Naive thymus-derived CD4-positive, alpha-beta T cell (primary cell): ENCODE measurements at regions not wholly inside any gene's neighbourhood (a gene's known extent, or its start where the extent isn't known, plus 50 kb on each side); places are given as distances from the start of the nearest gene placed in this dataset.
A peak's percentile ranks its signal among the peaks of the same experiment; 100 is the strongest.
"Not testable (repeated sequence)": the region's sequence is repeated elsewhere in the genome, so short reads cannot be mapped to it uniquely, and the experiment has no call there.

Experiments used
- ATAC-seq: fragments of 150-1000 bp; cut with Tn5 transposase; 2 replicates; pipeline ENCODE4 v1.10.0; 2021; ENCODE audit warnings: mild to moderate bottlenecking, moderate library complexity
- CTCF ChIA-PET: fragments of 350-600 bp; sonication (Branson Sonifier 250); formaldehyde crosslinking; loops from one replicate; lab custom pipeline; 2021; ENCODE audit warnings: antibody characterized with exemption; lab: Charles Lee
- POLR2A ChIA-PET: fragments of 350-600 bp; sonication (Branson Sonifier 250); formaldehyde crosslinking; loops from one replicate; lab custom pipeline; 2021; ENCODE audit warnings: antibody characterized with exemption, inconsistent platforms; lab: Charles Lee
- DNase-seq, 9 donors: peaks; one replicate each; pipeline versions ENCODE4 v3.0.0 to v3.0.0-alpha.2; 2020 to 2022; ENCODE audit warnings: mixed read lengths in 1 of 9
- H3K27ac ChIP-seq: one replicate; pipeline ENCODE4 v1.7.0; 2013; ENCODE audit warnings: mild to moderate bottlenecking, low read depth, low read length, moderate library complexity
- H3K27me3 ChIP-seq, 2 donors: one replicate each; pipeline ENCODE4 v1.7.0; 2013; ENCODE audit warnings: low read length in 2 of 2, mild to moderate bottlenecking in 2 of 2, moderate library complexity in 2 of 2; ENCODE audit not compliant: control insufficient read depth in 2 of 2, insufficient read depth in 2 of 2
- H3K36me3 ChIP-seq, 3 experiments: 1 replicate in 2 of 3; 2 replicates in 1 of 3; pipeline ENCODE4 v1.7.0; 2013; ENCODE audit warnings: low read length in 3 of 3, mild to moderate bottlenecking in 3 of 3, moderate library complexity in 1 of 3; ENCODE audit not compliant: insufficient read depth in 3 of 3, control insufficient read depth in 2 of 3
- H3K4me1 ChIP-seq, 2 donors: one replicate each; pipeline ENCODE4 v1.7.0; 2013; ENCODE audit warnings: low read length in 2 of 2, mild to moderate bottlenecking in 2 of 2, moderate library complexity in 1 of 2; ENCODE audit not compliant: control insufficient read depth in 2 of 2, insufficient read depth in 2 of 2
- H3K4me3 ChIP-seq: 2 replicates; pipeline ENCODE4 v1.7.0; 2013; ENCODE audit warnings: mild to moderate bottlenecking, low read length
- H3K9me3 ChIP-seq, 3 experiments: 1 replicate in 2 of 3; 2 replicates in 1 of 3; pipeline ENCODE4 v1.7.0; 2013; ENCODE audit warnings: low read length in 3 of 3; ENCODE audit not compliant: control insufficient read depth in 2 of 3
- H3K27ac Mint-ChIP-seq, 9 donors: one replicate each; pipeline ENCODE4 v1.8.0; 2020 to 2022; ENCODE audit warnings: mixed read lengths in 9 of 9, mild to moderate bottlenecking in 8 of 9, moderate library complexity in 5 of 9, inconsistent platforms in 2 of 9
- H3K27me3 Mint-ChIP-seq, 5 donors: one replicate each; pipeline ENCODE4 v1.8.0; 2021 to 2022; ENCODE audit warnings: mixed read lengths in 5 of 5, mild to moderate bottlenecking in 1 of 5
- H3K36me3 Mint-ChIP-seq, 5 donors: one replicate each; pipeline ENCODE4 v1.8.0; 2020 to 2022; ENCODE audit warnings: mixed read lengths in 5 of 5, mild to moderate bottlenecking in 3 of 5, inconsistent platforms in 1 of 5
- H3K4me1 Mint-ChIP-seq, 7 donors: one replicate each; pipeline ENCODE4 v1.8.0; 2020 to 2022; ENCODE audit warnings: mixed read lengths in 7 of 7, mild to moderate bottlenecking in 3 of 7, inconsistent platforms in 1 of 7
- H3K4me3 Mint-ChIP-seq, 10 donors: one replicate each; pipeline ENCODE4 v1.8.0; 2020 to 2022; ENCODE audit warnings: mild to moderate bottlenecking in 10 of 10, mixed read lengths in 10 of 10, moderate library complexity in 6 of 10, inconsistent platforms in 2 of 10
- H3K9me3 Mint-ChIP-seq, 11 donors: one replicate each; pipeline ENCODE4 v1.8.0; 2020 to 2022; ENCODE audit warnings: mixed read lengths in 11 of 11, mild to moderate bottlenecking in 4 of 11, inconsistent platforms in 1 of 11, moderate library complexity in 1 of 11
- intact Hi-C, 2 donors: fragments of 100-400 bp; cut with micrococcal nuclease; formaldehyde crosslinking; loops; one replicate each; pipeline ENCODE4 v1.15.1; 2023

DNA sequence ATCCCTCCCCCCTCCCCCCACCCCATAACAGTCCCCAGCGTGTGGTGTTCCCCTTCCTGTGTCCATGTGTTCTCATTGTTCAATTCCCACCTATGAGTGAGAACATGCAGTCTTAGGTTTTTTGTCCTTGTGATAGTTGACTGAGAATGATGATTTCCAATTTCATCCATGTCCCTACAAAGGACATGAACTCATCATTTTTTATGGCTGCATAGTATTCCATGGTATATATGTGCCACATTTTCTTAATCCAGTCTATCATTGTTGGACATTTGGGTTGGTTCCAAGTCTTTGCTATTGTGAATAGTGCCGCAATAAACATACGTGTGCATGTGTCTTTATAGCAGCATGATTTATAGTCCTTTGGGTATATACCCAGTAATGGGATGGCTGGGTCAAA lies 180.1 kb upstream of the C1QTNF3 start:
- H3K9me3 Mint-ChIP-seq, H3K4me3 Mint-ChIP-seq, H3K4me1 ChIP-seq, intact Hi-C loops, H3K27ac ChIP-seq, H3K36me3 ChIP-seq, ATAC-seq, H3K4me1 Mint-ChIP-seq, POLR2A ChIA-PET, H3K9me3 ChIP-seq, DNase-seq, H3K4me3 ChIP-seq, H3K27me3 Mint-ChIP-seq, H3K27ac Mint-ChIP-seq, CTCF ChIA-PET, H3K36me3 Mint-ChIP-seq, H3K27me3 ChIP-seq: not testable (repeated sequence)

DNA sequence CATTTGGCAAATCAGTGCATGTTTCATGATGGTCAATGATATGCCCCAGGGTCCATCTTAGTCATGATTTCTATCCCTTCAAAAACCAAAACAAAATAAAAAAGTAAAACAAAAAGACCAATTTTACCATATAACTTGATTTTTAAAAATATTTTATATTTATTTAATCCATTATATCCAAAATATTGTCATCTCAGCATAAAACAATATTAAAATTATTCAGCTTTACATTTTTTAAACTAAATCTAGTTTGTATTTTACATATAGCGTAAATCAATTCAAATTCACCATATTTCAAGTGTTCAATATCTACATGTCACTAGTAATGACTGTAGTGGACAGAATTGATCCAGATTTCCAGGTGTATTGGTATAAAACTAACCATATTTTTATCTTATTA lies 187.4 kb upstream of the C1QTNF3 start:
- POLR2A ChIA-PET, H3K4me3 ChIP-seq, H3K27ac Mint-ChIP-seq, H3K9me3 Mint-ChIP-seq, DNase-seq, H3K4me3 Mint-ChIP-seq, H3K36me3 ChIP-seq, H3K4me1 ChIP-seq, H3K27ac ChIP-seq, H3K36me3 Mint-ChIP-seq, ATAC-seq, CTCF ChIA-PET, intact Hi-C loops, H3K27me3 ChIP-seq, H3K4me1 Mint-ChIP-seq, H3K27me3 Mint-ChIP-seq, H3K9me3 ChIP-seq: not testable (repeated sequence)

DNA sequence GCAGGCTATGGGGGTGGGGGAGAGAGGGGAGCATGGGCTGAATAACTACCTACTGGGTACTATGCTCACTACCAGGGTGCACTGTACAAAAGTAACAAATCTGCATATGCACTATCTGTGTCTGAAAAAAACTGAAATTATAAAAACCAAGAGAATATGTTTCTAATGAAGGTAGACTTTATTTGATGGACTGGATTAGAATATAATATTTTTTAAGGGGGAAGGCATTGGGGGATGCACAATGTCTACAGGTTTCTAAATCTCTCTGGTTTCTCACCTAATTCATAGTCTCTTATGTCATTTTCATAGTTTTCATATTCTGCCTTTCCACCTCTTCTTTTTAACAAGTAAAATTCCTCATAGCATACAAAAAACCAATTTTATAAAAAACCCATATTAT lies 200.8 kb upstream of the C1QTNF3 start:
- intact Hi-C loops = loop anchor here in 1 of 2 donors (10.0 kb wide), 2 partner anchors 239 to 681 kb away; partner anchors contain the start of genes AMACR and DNAJC21
- H3K27me3 Mint-ChIP-seq, H3K36me3 ChIP-seq, H3K9me3 ChIP-seq, H3K9me3 Mint-ChIP-seq, CTCF ChIA-PET, DNase-seq, H3K36me3 Mint-ChIP-seq, H3K27me3 ChIP-seq, POLR2A ChIA-PET, ATAC-seq, H3K4me1 ChIP-seq: not testable (repeated sequence)
- H3K27ac ChIP-seq = peak overlapping the region; percentile 35
- Mint-ChIP-seq H3K4me1 (peaks cover 0 to 34% (median 23%) of the 10 kb centered on the region in 7 donors), H3K4me3 (peak overlapping the region; percentile 78 to 90 (median 86)), H3K27ac (peak overlapping the region; percentile 54 to 95 (median 85))
- peak overlapping the region; percentile 44 for H3K4me3 ChIP-seq

DNA sequence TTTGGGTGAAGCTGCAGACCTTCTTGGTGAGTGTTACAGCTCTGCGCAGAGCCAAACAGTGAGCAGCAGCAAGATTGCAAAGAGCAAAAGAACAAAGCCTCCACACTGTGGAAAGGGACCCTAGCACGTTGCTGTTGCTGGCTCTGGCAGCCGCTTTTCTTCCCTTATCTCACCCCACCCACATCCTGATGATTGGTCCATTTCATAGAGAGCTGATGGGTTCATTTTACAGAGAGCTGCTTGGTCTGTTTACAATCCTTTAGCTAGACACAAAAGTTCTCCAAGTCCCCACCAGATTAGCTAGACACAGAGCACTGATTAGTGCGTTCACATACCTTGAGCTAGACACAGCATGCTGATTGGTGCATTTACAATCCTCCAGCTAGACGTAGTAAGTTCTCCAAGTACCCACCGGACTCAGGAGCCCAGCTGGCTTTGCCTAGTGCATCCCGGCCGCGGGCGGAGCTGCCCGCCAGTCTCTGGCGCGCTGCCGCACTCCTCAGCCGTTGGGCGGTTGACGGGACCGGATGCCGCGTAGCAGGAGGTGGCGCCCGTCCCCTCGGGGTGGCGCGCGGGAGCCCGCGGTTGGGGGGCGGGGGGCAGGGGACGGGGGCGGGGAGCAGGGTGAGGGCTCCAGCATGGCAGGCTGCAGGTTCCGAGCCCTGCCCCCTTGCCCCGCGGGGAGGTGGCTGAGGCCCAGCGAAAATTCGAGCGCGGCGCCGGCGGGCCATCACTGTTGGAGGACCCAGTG lies 201.4 kb upstream of the C1QTNF3 start:
- H3K4me1 Mint-ChIP-seq = peaks cover 0 to 33% (median 23%) of the 10 kb centered on the region in 7 donors
- CTCF ChIA-PET, H3K27me3 ChIP-seq, H3K36me3 ChIP-seq, H3K27me3 Mint-ChIP-seq, H3K9me3 ChIP-seq, H3K36me3 Mint-ChIP-seq, H3K4me1 ChIP-seq, H3K9me3 Mint-ChIP-seq, POLR2A ChIA-PET: not testable (repeated sequence)
- H3K27ac Mint-ChIP-seq = peak overlapping the region; percentile 54 to 95 (median 85)
- peak overlapping the region; percentile 78 to 90 (median 86) for H3K4me3 Mint-ChIP-seq
- ATAC-seq (peak; percentile 96), DNase-seq (peak; percentile 58 to 89 (median 80))
- intact Hi-C loops = loop anchor here in 1 of 2 donors (10.0 kb wide), 2 partner anchors 240 to 680 kb away; partner anchors contain the start of genes AMACR and DNAJC21
- H3K4me3 ChIP-seq = peak overlapping the region; percentile 44
- H3K27ac ChIP-seq = peak overlapping the region; percentile 35

DNA sequence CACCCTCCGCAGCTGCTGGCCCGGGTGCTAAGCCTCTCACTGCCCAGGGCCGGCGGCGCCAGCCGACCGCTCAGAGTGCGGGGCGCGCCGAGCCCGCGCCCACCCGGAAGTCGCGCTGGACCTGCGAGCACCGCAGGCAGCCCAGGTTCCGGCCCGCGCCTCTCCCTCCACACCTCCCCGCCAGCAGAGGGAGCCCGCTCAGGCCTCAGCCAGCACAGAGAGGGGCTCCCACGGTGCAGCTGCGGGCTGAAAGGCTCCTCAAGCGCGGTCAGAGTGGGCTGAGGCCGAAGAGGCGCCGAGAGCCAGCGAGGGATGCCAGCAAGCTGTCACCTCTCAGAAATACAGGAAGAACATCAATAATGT lies 202.0 kb upstream of the C1QTNF3 start:
- CTCF ChIA-PET, H3K36me3 ChIP-seq, H3K4me3 ChIP-seq, H3K4me1 ChIP-seq, H3K27ac ChIP-seq, H3K27me3 Mint-ChIP-seq, H3K9me3 Mint-ChIP-seq, H3K9me3 ChIP-seq, H3K36me3 Mint-ChIP-seq, H3K27me3 ChIP-seq, POLR2A ChIA-PET, DNase-seq: not testable (repeated sequence)
- H3K27ac Mint-ChIP-seq = peak overlapping the region in 2 of 9 donors; percentile 86 to 89
- peak; percentile 90 for ATAC-seq
- intact Hi-C loops = loop anchor here in 1 of 2 donors (10.0 kb wide), 2 partner anchors 240 to 680 kb away; partner anchors contain the start of genes AMACR and DNAJC21
- H3K4me3 Mint-ChIP-seq = peak overlapping the region in 4 of 10 donors; percentile 76 to 85 (median 82)
- H3K4me1 Mint-ChIP-seq = peaks cover 0 to 28% (median 21%) of the 10 kb centered on the region in 7 donors

DNA sequence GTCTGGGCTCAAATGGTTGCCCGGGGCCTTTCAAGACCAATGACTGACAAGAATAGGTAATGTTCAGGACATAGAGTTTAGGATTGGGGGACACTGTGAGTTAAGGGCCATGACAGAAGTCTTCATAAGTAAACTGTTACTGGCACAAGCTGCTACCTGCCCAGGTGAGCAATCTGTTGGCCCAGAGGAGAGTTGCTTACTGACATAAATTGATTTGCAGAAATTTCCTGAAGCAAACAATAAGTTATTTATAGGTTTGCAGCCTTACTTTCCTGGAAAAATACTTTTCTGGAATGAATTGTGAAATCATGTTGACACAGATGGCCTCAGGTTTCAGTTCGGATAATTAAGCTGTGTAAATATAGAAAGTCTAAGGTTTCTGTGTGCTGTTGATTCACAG lies 202.8 kb upstream of the C1QTNF3 start:
- peak overlapping the region; percentile 81 to 95 (median 90) for H3K27ac Mint-ChIP-seq
- H3K36me3 Mint-ChIP-seq, H3K27me3 Mint-ChIP-seq, H3K4me3 ChIP-seq, H3K9me3 ChIP-seq, H3K36me3 ChIP-seq, CTCF ChIA-PET, ATAC-seq, H3K4me1 ChIP-seq, H3K27me3 ChIP-seq, H3K9me3 Mint-ChIP-seq: not testable (repeated sequence)
- intact Hi-C loops = loop anchor here in 1 of 2 donors (10.0 kb wide), 2 partner anchors 241 to 679 kb away; partner anchors contain the start of genes AMACR and DNAJC21
- H3K27ac ChIP-seq = peak overlapping the region; percentile 53
- POLR2A ChIA-PET = interaction anchor here (0.7 kb wide), 1 partner anchor 1406 kb away, joined by 3 read pairs; no protein-coding TSS in a partner anchor
- peaks cover 0 to 25% (median 18%) of the 10 kb centered on the region in 7 donors for H3K4me1 Mint-ChIP-seq
- DNase-seq = peak in 5 of 9 donors; percentile 0 to 17 (median 7)
- peak overlapping the region; percentile 59 to 85 (median 75) for H3K4me3 Mint-ChIP-seq

DNA sequence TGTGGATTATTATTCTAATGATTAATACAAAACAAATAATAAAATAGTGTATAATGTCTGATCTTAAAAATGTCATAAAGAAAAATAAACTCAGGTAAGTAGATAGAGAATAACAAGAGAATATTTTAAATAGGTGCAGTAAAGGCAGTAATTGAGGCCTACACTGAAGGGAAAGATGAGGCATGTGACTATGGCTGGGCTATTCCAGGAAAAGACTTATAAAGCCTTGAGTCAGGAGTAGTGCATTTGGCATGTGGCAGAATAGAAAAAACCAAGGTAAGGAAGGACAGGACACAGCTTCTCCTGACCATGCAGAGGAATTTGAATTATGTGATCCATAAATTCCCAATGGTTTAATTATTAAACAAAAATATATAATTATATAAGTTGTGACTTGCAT lies 215.6 kb upstream of the C1QTNF3 start:
- H3K27ac Mint-ChIP-seq, H3K4me3 ChIP-seq, H3K4me1 Mint-ChIP-seq, H3K9me3 Mint-ChIP-seq, POLR2A ChIA-PET, intact Hi-C loops, H3K27me3 Mint-ChIP-seq, CTCF ChIA-PET, H3K4me1 ChIP-seq, H3K27ac ChIP-seq, H3K9me3 ChIP-seq, ATAC-seq, DNase-seq, H3K27me3 ChIP-seq, H3K4me3 Mint-ChIP-seq, H3K36me3 ChIP-seq, H3K36me3 Mint-ChIP-seq: not testable (repeated sequence)
